H1 (cell line): ENCODE measurements at regions not wholly inside any gene's neighbourhood (a gene's known extent, or its start where the extent isn't known, plus 50 kb on each side); places are given as distances from the start of the nearest gene placed in this dataset.

Source experiments
- CEBPB ChIP-seq: IDR thresholded peaks from 2 replicates; pipeline ENCODE4 v1.6.1; 2012; ENCODE audit warnings: low read depth, low read length
- EP300 ChIP-seq, 2 experiments: IDR thresholded peaks; 1 replicate in 1 of 2; 2 replicates in 1 of 2; pipeline ENCODE4 v1.6.1; 2011 to 2012; ENCODE audit warnings: low read depth in 2 of 2, low read length in 2 of 2, mild to moderate bottlenecking in 2 of 2, borderline replicate concordance in 1 of 2, inconsistent platforms in 1 of 2, moderate library complexity in 1 of 2
- EZH2 ChIP-seq: fragments of 200-600 bp; sonication (generic); IDR thresholded peaks from 2 replicates; pipeline ENCODE4 v1.7.1; 2012; ENCODE audit warnings: low read depth, mild to moderate bottlenecking, moderate library complexity, low read length, inconsistent platforms; ENCODE audit not compliant: severe bottlenecking
- POLR2A ChIP-seq, 2 experiments: IDR thresholded peaks; 1 replicate in 1 of 2; 2 replicates in 1 of 2; pipeline ENCODE4 v1.6.1; 2011; ENCODE audit warnings: low read depth in 2 of 2, low read length in 2 of 2, mild to moderate bottlenecking in 2 of 2; ENCODE audit errors: control extremely low read depth in 1 of 2
- POLR2AphosphoS5 ChIP-seq: IDR thresholded peaks from 2 replicates; pipeline ENCODE4 v1.6.1; 2011; ENCODE audit warnings: low read depth, low read length
- TF ChIP-seq, protein P1 (sequence below), 3 experiments: IDR thresholded peaks; 1 replicate in 2 of 3; 2 replicates in 1 of 3; pipeline versions ENCODE4 v1.5.1 to v1.6.1; 2011; ENCODE audit warnings: low read length in 3 of 3, mild to moderate bottlenecking in 3 of 3, inconsistent platforms in 2 of 3, low read depth in 1 of 3, moderate library complexity in 1 of 3; ENCODE audit not compliant: insufficient read depth in 1 of 3; ENCODE audit errors: control extremely low read depth in 1 of 3
- TF ChIP-seq, protein P2 (sequence below): IDR thresholded peaks from 2 replicates; pipeline ENCODE4 v1.6.1; 2012; ENCODE audit warnings: inconsistent platforms

- TF ChIP-seq CEBPB (no peak), EZH2 (no peak), POLR2A (IDR thresholded peaks at IDR 0.05; ENCODE audit: control extremely low read depth in 1 of 2, low read depth in 2 of 2, low read length in 2 of 2) (no peak), EP300 (IDR thresholded peaks at IDR 0.05; ENCODE audit: borderline replicate concordance in 1 of 2, low read depth in 2 of 2, low read length in 2 of 2) (no peak), POLR2AphosphoS5 (no peak)
- TF ChIP-seq, protein P1, sequence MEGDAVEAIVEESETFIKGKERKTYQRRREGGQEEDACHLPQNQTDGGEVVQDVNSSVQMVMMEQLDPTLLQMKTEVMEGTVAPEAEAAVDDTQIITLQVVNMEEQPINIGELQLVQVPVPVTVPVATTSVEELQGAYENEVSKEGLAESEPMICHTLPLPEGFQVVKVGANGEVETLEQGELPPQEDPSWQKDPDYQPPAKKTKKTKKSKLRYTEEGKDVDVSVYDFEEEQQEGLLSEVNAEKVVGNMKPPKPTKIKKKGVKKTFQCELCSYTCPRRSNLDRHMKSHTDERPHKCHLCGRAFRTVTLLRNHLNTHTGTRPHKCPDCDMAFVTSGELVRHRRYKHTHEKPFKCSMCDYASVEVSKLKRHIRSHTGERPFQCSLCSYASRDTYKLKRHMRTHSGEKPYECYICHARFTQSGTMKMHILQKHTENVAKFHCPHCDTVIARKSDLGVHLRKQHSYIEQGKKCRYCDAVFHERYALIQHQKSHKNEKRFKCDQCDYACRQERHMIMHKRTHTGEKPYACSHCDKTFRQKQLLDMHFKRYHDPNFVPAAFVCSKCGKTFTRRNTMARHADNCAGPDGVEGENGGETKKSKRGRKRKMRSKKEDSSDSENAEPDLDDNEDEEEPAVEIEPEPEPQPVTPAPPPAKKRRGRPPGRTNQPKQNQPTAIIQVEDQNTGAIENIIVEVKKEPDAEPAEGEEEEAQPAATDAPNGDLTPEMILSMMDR (IDR thresholded peaks at IDR 0.05; ENCODE audit: control extremely low read depth in 1 of 3, insufficient read depth in 1 of 3, low read depth in 1 of 3, low read length in 3 of 3): no peak
- TF ChIP-seq, protein P2, sequence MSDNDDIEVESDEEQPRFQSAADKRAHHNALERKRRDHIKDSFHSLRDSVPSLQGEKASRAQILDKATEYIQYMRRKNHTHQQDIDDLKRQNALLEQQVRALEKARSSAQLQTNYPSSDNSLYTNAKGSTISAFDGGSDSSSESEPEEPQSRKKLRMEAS: no peak
These were observed 545.0 kb downstream of the PYDC2 start for GRCh38 chr3:192005989-192006388.
